DOHH2 (cell line): ENCODE measurements at regions not wholly inside any gene's neighbourhood (a gene's known extent, or its start where the extent isn't known, plus 50 kb on each side); places are given as distances from the start of the nearest gene placed in this dataset.

Experiments
- H3F3A ChIP-seq: fragments of 200-600 bp; sonication (generic), shearing (Covaris generic); 2 replicates; pipeline ENCODE4 v1.6.0; 2016; ENCODE audit warnings: antibody characterized with exemption, mild to moderate bottlenecking; ENCODE audit not compliant: control insufficient read depth, insufficient read depth
- H3K27ac ChIP-seq: fragments of 200-600 bp; sonication (generic); 2 replicates; pipeline ENCODE4 v1.5.1; 2014; ENCODE audit warnings: low read depth, mild to moderate bottlenecking, low read length, moderate library complexity
- H3K27me3 ChIP-seq: fragments of 200-600 bp; sonication (generic); 2 replicates; pipeline ENCODE4 v1.6.1; 2014; ENCODE audit warnings: mild to moderate bottlenecking, low read length, mixed read lengths; ENCODE audit not compliant: control insufficient read depth
- H3K36me3 ChIP-seq: fragments of 200-600 bp; sonication (generic); 2 replicates; pipeline ENCODE4 v1.6.1; 2014; ENCODE audit warnings: mild to moderate bottlenecking, low read length, moderate library complexity, mixed read lengths; ENCODE audit not compliant: control insufficient read depth
- H3K4me1 ChIP-seq: fragments of 200-600 bp; sonication (generic); 2 replicates; pipeline ENCODE4 v1.6.1; 2014; ENCODE audit warnings: mild to moderate bottlenecking, low read length, mixed read lengths; ENCODE audit not compliant: control insufficient read depth
- H3K4me2 ChIP-seq: fragments of 200-600 bp; sonication (generic); 2 replicates; pipeline ENCODE4 v1.6.0; 2014; ENCODE audit warnings: mild to moderate bottlenecking, low read length, moderate library complexity
- H3K4me3 ChIP-seq: fragments of 200-600 bp; sonication (generic); 2 replicates; pipeline ENCODE4 v1.5.1; 2014; ENCODE audit warnings: mild to moderate bottlenecking, low read length, mixed read lengths
- H3K79me2 ChIP-seq: fragments of 200-600 bp; sonication (generic); 2 replicates; pipeline ENCODE4 v1.6.1; 2014; ENCODE audit warnings: mild to moderate bottlenecking, low read length, mixed read lengths; ENCODE audit not compliant: control insufficient read depth
- H3K9me2 ChIP-seq: fragments of 200-600 bp; sonication (generic); replicated peaks from 2 replicates; pipeline ENCODE4 v1.6.1; 2014; ENCODE audit warnings: mild to moderate bottlenecking, low read length, mixed read lengths; ENCODE audit not compliant: control insufficient read depth
- H3K9me3 ChIP-seq: fragments of 200-600 bp; sonication (generic); 2 replicates; pipeline ENCODE4 v1.6.1; 2014; ENCODE audit warnings: antibody characterized with exemption, low read length, mixed read lengths; ENCODE audit not compliant: control insufficient read depth, insufficient read depth
- H4K20me1 ChIP-seq: fragments of 200-600 bp; sonication (generic); 2 replicates; pipeline ENCODE4 v1.6.0; 2014; ENCODE audit warnings: low read depth, mild to moderate bottlenecking, antibody characterized with exemption, low read length, moderate library complexity; ENCODE audit not compliant: control insufficient read depth, insufficient read depth
- EZH2phosphoT487 ChIP-seq: fragments of 200-600 bp; sonication (generic); IDR thresholded peaks from 2 replicates; pipeline ENCODE4 v1.6.1; 2017; ENCODE audit warnings: borderline replicate concordance, mild to moderate bottlenecking, antibody characterized with exemption, low read length, moderate library complexity, mixed read lengths
- TF ChIP-seq, protein P1 (sequence below): fragments of 200-600 bp; sonication (generic); IDR thresholded peaks from one replicate; pipeline ENCODE4 v1.5.1; 2014; ENCODE audit warnings: antibody characterized with exemption, mild to moderate bottlenecking, low read depth, low read length; ENCODE audit not compliant: poor library complexity, severe bottlenecking

DNA sequence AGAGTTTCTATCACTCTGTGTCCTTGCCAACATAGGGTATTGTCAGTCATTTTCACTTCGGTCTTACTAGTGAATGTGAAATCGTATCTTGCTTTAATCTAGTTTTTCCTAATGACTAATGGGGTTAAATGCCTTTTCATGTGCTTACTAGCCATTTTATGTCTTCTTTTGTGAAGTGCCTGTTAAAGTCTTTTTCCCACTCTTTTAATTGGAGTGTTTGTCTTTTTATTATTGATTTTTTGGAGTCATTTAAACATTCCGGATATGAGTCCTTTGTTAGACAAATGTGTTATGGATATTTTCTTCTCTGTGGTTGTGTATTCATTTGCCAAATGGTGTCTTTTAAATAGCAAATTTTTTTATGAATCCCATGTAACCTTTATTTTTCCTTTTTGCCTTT lies 194.6 kb downstream of the CDH26 start:
- Histone ChIP-seq H3K36me3 (no peaks in the 10 kb centered on the region), H3K4me3 (no peak overlapping the region), H3K27ac (no peak overlapping the region), H4K20me1 (no peaks in the 10 kb centered on the region), H3F3A (no peaks in the 10 kb centered on the region), H3K9me3 (no peaks in the 10 kb centered on the region), H3K27me3 (no peaks in the 10 kb centered on the region), H3K79me2 (no peaks in the 10 kb centered on the region), H3K4me1 (no peaks in the 10 kb centered on the region), H3K4me2 (no peak overlapping the region), H3K9me2 (no peaks in the 10 kb centered on the region)
- no peak for TF ChIP-seq EZH2phosphoT487
- TF ChIP-seq, protein P1, sequence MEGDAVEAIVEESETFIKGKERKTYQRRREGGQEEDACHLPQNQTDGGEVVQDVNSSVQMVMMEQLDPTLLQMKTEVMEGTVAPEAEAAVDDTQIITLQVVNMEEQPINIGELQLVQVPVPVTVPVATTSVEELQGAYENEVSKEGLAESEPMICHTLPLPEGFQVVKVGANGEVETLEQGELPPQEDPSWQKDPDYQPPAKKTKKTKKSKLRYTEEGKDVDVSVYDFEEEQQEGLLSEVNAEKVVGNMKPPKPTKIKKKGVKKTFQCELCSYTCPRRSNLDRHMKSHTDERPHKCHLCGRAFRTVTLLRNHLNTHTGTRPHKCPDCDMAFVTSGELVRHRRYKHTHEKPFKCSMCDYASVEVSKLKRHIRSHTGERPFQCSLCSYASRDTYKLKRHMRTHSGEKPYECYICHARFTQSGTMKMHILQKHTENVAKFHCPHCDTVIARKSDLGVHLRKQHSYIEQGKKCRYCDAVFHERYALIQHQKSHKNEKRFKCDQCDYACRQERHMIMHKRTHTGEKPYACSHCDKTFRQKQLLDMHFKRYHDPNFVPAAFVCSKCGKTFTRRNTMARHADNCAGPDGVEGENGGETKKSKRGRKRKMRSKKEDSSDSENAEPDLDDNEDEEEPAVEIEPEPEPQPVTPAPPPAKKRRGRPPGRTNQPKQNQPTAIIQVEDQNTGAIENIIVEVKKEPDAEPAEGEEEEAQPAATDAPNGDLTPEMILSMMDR = no peak

DNA sequence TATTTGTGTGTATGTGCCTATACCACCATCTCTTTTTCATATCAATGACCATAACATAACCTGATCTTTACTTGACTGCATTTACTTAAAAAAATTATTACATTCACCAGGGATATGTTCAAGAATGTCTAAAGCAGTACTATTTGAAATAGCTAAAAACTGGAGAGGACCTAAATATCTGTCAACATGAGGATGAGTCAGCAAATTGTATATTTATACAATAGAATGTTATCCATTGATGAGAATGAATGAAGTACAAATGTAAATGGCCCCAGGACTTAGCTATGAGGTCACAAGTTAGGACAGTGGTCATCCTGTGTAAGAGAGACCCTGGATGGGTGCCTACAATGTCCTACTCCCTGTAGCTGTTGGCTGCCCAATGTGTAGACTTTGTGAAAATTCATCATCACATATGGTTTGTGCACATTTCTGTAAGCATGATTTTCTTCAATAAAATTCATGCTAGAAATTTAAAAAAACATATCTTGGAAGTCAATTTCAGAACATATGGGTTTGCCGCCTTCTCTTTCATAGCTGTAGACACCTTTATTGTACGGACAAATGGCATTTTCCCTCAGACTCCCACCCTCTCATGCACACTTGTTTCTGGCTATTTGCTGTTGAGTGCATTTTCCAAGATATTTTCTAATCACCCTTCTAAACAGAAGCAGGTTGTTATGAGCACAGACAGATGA lies 202.4 kb downstream of the CDH26 start:
- H3K27ac ChIP-seq = no peak overlapping the region
- H3K4me2 ChIP-seq = no peak overlapping the region
- H3K9me3 ChIP-seq = no peaks in the 10 kb centered on the region
- no peaks in the 10 kb centered on the region for H3F3A ChIP-seq
- no peaks in the 10 kb centered on the region for H3K36me3 ChIP-seq
- no peaks in the 10 kb centered on the region for H4K20me1 ChIP-seq
- H3K79me2 ChIP-seq = no peaks in the 10 kb centered on the region
- TF ChIP-seq EZH2phosphoT487 = no peak
- H3K9me2 ChIP-seq = no peaks in the 10 kb centered on the region
- H3K4me1 ChIP-seq = no peaks in the 10 kb centered on the region
- H3K27me3 ChIP-seq = no peaks in the 10 kb centered on the region
- no peak overlapping the region for H3K4me3 ChIP-seq

DNA sequence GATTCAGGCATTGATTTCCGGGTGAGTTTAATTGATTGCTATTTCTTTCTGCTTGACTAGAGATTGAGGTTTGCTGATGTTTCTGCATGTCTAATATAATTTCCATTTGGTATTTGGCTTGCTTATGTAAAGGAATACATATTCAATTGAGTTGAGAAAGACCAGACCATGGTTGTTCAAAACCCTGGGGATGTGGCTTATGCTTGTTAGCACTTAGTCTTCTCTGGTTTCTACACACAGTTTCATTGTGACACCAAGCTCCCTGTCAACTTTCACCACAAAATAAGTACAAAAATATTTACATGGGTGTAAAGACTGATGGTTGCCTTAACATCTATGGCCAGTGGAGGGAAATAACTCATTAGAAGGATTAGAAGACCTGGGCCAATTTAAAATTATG lies 209.6 kb downstream of the CDH26 start:
- Histone ChIP-seq H3F3A (no peaks in the 10 kb centered on the region), H3K9me2 (no peaks in the 10 kb centered on the region), H4K20me1 (no peaks in the 10 kb centered on the region), H3K27ac (no peak overlapping the region), H3K4me2 (no peak overlapping the region), H3K9me3 (no peaks in the 10 kb centered on the region), H3K79me2 (no peaks in the 10 kb centered on the region), H3K4me1 (no peaks in the 10 kb centered on the region), H3K4me3 (no peak overlapping the region), H3K27me3 (no peaks in the 10 kb centered on the region), H3K36me3 (no peaks in the 10 kb centered on the region)
- TF ChIP-seq, protein P1 = no peak
- no peak for TF ChIP-seq EZH2phosphoT487

DNA sequence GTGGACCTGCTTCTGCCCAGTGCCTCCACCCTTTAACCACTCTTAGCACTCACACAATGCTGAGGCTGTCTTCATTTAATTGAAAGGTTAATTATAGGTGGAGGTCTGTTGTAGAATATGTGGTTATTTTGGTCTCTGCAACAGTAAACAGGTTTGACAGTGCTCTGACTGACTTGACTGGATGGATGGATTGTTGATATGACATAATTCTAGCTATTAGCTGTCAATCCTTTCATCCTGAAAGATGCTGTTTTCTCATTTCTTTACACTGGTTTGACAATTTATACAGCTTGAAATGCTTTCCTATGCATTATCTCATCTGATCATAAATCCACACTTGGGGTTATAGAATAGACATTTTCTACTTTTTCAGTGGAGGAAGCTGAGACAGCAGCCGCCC lies 210.7 kb downstream of the CDH26 start:
- Histone ChIP-seq H3K4me3 (no peak overlapping the region), H3K4me1 (no peaks in the 10 kb centered on the region), H3K4me2 (no peak overlapping the region), H3K9me3 (no peaks in the 10 kb centered on the region), H3K27ac (no peak overlapping the region), H3K27me3 (no peaks in the 10 kb centered on the region), H3K79me2 (no peaks in the 10 kb centered on the region), H3F3A (no peaks in the 10 kb centered on the region), H3K9me2 (no peaks in the 10 kb centered on the region), H4K20me1 (no peaks in the 10 kb centered on the region), H3K36me3 (no peaks in the 10 kb centered on the region)
- no peak for TF ChIP-seq EZH2phosphoT487
- TF ChIP-seq, protein P1 = no peak
